Epithelial cell of esophagus (primary cell): ENCODE measurements at regions not wholly inside any gene's neighbourhood (a gene's known extent, or its start where the extent isn't known, plus 50 kb on each side); places are given as distances from the start of the nearest gene placed in this dataset.

Experiments
- DNase-seq: peaks from one replicate; pipeline ENCODE4 v3.0.0; 2010; ENCODE audit warnings: low read depth
- H3K4me3 ChIP-seq: 2 replicates; pipeline ENCODE4 v1.5.1; 2011; ENCODE audit warnings: mild to moderate bottlenecking, low read length, control low read depth
- TF ChIP-seq, protein P1 (sequence below): IDR thresholded peaks from 2 replicates; pipeline ENCODE4 v1.5.1; 2011; ENCODE audit warnings: low read depth, mild to moderate bottlenecking, low read length, control low read depth, inconsistent platforms; ENCODE audit not compliant: insufficient read depth; ENCODE audit errors: missing control alignments

DNA sequence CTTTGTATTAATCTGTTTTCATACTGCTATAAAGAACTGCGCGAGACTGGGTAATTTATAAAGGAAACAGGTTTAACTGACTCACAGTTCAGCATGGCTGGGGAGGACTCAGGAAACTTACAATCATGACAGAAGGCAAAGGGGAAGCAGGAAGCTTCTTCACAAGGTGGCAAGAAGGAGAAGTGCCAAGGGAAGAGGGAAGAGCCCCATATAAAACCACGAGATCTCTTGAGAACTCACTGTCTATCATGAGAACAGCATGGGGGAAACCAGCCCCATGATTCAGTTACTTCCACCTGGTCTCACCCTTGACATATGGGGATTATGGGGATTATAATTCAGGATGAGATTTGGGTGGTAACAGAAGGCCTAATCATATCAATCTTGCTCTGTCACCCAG is 60.9 kb upstream of the CHD1 start:
- DNase-seq = no peak
- TF ChIP-seq, protein P1, sequence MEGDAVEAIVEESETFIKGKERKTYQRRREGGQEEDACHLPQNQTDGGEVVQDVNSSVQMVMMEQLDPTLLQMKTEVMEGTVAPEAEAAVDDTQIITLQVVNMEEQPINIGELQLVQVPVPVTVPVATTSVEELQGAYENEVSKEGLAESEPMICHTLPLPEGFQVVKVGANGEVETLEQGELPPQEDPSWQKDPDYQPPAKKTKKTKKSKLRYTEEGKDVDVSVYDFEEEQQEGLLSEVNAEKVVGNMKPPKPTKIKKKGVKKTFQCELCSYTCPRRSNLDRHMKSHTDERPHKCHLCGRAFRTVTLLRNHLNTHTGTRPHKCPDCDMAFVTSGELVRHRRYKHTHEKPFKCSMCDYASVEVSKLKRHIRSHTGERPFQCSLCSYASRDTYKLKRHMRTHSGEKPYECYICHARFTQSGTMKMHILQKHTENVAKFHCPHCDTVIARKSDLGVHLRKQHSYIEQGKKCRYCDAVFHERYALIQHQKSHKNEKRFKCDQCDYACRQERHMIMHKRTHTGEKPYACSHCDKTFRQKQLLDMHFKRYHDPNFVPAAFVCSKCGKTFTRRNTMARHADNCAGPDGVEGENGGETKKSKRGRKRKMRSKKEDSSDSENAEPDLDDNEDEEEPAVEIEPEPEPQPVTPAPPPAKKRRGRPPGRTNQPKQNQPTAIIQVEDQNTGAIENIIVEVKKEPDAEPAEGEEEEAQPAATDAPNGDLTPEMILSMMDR = no peak
- no peak overlapping the region for H3K4me3 ChIP-seq

DNA sequence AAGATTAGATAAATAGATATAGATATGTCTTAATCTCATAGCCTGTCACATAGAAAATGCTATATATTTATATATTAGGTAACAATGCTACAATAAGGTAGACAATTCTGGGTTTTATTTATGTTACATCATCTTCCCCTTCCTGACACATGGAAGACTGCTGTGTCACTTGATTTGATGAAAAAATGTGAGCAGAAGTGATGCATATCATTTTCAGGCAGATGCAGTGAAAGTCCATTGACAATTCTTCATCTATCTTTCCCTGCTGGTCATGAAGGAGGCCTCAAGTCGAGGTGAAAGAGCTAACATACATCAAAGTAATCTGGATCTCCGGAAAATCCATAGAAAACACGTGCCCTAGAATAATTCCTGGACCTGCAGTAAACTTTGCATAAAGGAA is 57.8 kb upstream of the CHD1 start:
- TF ChIP-seq, protein P1 = no peak
- no peak for DNase-seq
- H3K4me3 ChIP-seq = no peak overlapping the region

DNA sequence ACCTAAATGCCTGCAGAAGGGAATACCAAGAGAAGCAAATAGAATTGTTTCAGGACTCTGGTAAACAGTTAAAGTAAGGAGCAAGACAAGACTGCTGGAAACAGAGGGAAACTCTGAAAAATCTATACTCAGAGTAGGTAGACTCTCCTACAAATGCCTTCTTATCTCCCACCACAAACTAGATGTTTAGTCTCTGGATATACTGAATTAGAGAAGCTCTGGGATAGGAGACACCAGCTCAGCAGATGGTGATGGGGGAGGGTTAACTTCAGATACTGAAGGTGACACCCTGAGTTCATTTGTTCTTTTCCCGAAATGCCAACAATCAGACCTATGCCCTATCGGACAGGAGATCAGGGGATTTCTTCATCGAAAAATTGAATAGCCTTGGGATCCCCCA is 54.1 kb upstream of the CHD1 start:
- H3K4me3 ChIP-seq = no peak overlapping the region
- TF ChIP-seq, protein P1 = no peak
- no peak for DNase-seq
